ENCODE measurements at regions not wholly inside any gene's neighbourhood (a gene's known extent, or its start where the extent isn't known, plus 50 kb on each side); places are given as distances from the start of the nearest gene placed in this dataset.

- no peak for TF ChIP-seq POLR2A (IDR thresholded peaks at IDR 0.05; ENCODE audit: low read depth, low read length)
- no peak for FAIRE-seq
- no peak for DNase-seq (ENCODE audit: insufficient read length, low spot score)
These were observed 53.2 kb upstream of the DYRK2 start for GRCh38 chr12:67595365-67595764.

- no peak for TF ChIP-seq POLR2A (IDR thresholded peaks at IDR 0.05; ENCODE audit: low read depth, low read length)
- no peak for DNase-seq (ENCODE audit: insufficient read length, low spot score)
- FAIRE-seq: no peak
These were observed 49.9 kb upstream of the DYRK2 start for GRCh38 chr12:67598598-67598997.
